NOMO-1 (cell line): ENCODE measurements at regions not wholly inside any gene's neighbourhood (a gene's known extent, or its start where the extent isn't known, plus 50 kb on each side); places are given as distances from the start of the nearest gene placed in this dataset.
A peak's percentile ranks its signal among the peaks of the same experiment; 100 is the strongest.
"Not testable (repeated sequence)": the region's sequence is repeated elsewhere in the genome, so short reads cannot be mapped to it uniquely, and the experiment has no call there.

Source experiments
- DNase-seq, 2 experiments: peaks; one replicate each; lab custom pipeline; 2025; ENCODE audit not compliant: unreplicated experiment in 2 of 2; lab: John Stamatoyannopoulos, UW

DNA sequence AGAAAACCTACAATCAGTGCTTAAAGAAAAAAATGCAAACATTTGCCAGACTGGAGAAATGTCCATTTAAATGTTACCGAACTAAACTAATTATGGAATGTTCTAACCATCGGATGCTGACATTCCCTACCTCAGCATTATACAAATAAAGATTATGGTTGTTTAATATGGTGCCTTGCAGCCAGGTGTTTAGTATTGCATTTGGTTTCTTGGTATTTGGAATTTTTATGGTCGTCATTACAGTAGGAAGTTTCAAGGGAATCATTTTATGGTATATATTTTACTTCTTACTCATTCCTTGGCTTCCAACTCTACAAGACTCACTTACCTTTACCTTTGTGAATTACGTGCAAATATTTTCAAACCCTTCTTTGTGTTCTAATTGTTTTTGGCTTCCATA lies 103.1 kb upstream of the PNPLA4 start:
- no peak for DNase-seq

GRCh38 chrX:8027827-8028226 lies 100.6 kb upstream of the PNPLA4 start:
- no peak for DNase-seq

GRCh38 chrX:8025705-8026104 lies 98.5 kb upstream of the PNPLA4 start:
- no peak for DNase-seq

- no peak for DNase-seq
Observed at GRCh38 chrX:8018934-8019333, 91.7 kb upstream of the PNPLA4 start.

- no peak for DNase-seq
Observed at GRCh38 chrX:8010105-8010504, 82.9 kb upstream of the PNPLA4 start.

GRCh38 chrX:8005678-8006347 lies 78.6 kb upstream of the PNPLA4 start:
- DNase-seq = no peak

DNA sequence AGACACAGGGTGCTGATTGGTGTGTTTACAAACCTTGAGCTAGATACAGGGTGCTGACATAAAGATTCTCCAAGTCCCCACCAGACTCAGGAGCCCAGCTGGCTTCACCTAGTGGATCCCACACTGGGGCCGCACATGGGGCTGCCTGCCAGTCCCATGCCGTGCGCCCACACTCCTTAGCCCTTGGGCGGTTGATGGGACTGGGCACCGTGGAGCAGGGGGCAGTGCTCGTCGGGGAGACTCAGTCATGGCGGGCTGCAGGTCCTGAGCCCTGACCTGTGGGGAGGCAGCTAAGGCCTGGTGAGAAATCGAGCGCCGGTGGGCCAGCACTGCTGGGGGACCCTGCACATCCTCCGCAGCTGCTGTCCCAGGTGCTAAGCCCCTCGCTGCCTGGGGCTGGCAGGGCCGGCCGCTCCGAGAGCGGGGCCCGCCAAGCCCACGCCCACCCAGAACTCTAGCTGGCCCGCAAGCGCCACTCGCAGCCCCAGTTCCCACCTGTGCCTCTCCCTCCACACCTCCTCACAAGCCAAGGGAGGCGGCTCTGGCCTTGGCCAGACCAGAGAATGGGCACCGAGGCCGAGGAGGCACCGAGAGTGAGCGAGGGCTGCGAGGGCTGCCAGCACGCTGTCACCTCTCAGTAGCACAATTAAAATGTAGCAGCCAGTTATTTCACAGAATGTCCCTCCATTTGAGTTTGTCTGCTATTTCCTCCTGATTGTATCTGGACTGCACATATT lies 76.1 kb upstream of the PNPLA4 start:
- no peak for DNase-seq

DNA sequence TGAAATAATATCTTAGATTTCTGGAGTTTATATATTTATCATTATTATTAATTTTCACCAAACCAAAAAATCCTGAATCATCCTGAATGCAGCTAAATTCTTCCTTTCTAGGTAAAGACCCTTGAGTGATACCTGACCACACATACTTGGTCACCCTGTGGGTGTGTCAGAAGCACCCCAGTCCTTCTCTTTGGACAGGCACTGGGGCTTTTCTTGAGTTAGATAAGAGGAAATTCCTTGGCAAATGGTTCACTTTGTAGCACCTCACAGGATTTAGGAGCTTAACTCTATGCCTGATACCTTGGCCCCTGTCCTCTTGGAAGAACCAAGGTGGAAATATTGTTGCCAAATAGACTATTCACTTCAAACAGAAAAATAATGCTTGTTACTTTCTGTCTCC lies 69.6 kb upstream of the PNPLA4 start:
- no peak for DNase-seq

DNA sequence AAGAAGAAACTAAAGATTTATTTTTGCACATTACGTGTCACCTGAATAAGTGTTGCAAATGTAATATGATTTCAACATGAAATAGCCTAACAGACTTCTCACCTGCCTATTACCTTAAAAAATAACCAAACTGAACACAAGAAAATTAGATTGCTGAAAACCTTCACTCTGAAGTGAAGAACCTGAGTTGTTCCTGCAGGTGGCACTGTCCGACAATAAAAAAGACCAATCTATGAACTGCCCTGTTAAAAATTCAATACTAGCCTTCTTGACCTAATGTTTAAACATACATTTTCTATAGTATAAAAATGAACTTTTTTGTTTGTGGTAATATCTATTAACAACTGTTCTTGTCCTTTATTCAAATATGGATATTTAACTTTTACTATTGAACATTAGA lies 69.2 kb upstream of the PNPLA4 start:
- peak; percentile 2 to 46 for DNase-seq

- no peak for DNase-seq
Observed at GRCh38 chrX:7993873-7994272, 66.7 kb upstream of the PNPLA4 start.

GRCh38 chrX:7988013-7988759 lies 61.0 kb upstream of the PNPLA4 start:
- DNase-seq = not testable (repeated sequence)

DNA sequence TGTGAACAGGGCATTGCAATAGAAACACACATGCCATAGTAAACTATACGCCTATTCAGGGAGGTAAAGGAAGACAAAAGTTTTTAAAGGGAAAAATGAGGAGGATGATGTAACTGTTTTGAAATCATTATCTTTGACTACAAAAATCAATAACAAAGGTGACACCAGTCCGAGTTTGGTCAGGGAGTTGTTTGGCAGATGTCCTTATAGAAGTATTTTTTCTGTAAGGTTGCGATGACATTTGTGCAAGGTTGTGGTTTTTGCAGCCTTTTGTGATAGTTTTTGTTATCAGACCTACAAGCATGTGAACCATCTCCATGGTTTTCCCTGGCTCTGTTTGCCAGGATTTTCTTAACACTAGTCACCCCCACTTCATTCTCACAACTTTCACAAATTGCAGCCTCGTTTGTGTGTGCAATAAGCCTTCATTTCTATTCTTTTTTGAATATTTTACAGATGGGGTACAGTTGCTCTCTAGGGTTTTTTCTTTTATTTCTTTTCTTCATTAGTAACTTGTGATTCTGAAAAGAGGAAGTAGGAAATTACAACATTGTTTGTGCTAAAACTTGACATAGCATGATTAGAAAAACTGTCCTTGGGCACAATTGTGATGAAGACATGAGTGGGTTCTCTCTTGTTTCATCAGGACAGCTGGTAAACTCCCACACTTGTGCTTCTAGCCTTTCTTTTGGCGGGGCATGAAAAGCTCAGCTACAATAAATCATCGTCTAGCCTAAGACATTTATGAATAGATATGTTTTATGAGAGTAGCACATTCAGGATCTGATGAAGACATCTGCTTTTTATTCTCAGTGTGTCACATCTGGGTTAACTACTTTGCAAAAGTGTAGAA lies 60.2 kb upstream of the PNPLA4 start:
- peak; percentile 47 to 90 for DNase-seq

- DNase-seq = not testable (repeated sequence)
Observed at GRCh38 chrX:7986738-7987137, 59.5 kb upstream of the PNPLA4 start.

DNA sequence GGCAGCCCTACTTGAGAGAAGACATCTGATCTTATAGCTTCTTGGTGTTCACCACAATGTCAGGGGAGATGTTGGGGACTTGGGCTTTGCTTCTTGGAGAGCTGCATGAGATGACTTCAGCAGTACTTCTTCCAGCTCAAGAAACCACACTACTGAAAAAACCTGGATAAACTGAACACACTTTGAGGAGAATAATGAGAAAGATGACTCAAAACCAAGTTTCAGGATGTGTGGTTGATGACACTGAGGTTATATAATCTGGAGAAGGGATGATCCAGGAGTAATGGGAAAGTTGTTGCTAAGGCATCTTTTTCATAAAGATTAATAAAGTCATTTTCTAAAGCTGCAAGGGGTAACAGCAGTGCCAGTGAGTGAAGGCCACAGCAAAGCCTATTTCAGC lies 58.4 kb upstream of the PNPLA4 start:
- DNase-seq = no peak

DNA sequence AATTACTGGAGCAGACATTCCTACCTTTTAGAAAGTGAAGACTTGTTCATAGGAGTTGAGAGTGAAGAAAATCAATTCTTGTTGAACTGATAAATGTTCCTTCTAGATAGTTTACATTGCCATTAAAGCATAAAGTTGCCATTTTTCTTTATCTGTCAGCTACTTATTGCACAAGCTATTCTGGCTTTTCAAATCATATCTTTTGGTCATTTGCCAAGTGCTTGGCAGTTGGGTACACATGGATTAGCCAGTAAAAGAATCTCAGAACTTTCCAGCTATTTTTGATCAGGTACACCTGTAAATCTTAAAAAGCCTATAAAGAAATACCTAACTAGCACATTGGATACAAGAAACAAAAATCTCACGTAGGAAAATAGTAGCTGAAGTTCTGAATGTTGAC lies 56.4 kb upstream of the PNPLA4 start:
- DNase-seq = no peak
